NCI-H510A treated with DMSO at 0.1 percent for 48 hours (cell line): ENCODE measurements at regions not wholly inside any gene's neighbourhood (a gene's known extent, or its start where the extent isn't known, plus 50 kb on each side); places are given as distances from the start of the nearest gene placed in this dataset.
"Not testable (repeated sequence)": the region's sequence is repeated elsewhere in the genome, so short reads cannot be mapped to it uniquely, and the experiment has no call there.

ENCODE experiments used
- DNase-seq: peaks from one replicate; lab custom pipeline; 2025; lab: John Stamatoyannopoulos, UW

DNA sequence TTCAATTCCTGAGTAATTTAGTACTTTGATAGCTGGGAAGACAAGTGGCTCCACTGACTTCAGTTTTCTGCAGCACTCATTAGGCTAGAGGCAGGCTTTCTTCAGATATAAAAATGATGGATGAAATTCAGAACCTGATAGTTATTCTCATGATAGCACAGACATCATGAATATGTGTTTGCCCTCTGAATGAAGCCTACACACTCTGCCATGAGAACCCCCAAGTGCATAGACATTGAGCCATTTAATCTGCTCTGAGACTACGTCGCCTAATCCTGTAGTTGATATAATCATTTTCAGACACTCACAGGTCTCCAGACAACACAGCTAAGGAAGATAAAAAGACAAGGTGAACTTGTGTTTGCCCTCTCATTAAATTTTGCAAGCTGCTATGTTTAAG, 566.1 kb downstream of the AMY1C start:
- DNase-seq, result no peak

GRCh38 chr1:104322131-104322530, 572.4 kb downstream of the AMY1C start:
- DNase-seq, result no peak

DNA sequence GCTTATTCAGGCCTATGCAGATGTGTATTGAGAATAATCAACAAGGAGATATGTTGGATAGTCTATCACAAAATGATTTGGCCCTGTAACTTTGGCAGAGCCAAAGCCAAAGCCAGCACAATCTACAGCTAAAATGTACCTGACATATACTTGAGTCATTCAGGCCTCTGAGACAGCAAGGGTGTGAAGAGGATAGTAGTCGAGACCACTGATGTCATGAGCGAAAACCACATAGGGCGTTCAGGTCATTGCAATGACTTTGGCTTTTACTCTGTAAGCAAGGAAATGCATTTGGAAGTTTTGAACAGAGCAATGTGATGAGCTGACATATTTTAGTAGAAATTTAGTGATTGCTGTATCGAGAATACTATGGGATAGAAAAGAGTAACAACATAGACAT, 579.6 kb downstream of the AMY1C start:
- DNase-seq, result no peak

DNA sequence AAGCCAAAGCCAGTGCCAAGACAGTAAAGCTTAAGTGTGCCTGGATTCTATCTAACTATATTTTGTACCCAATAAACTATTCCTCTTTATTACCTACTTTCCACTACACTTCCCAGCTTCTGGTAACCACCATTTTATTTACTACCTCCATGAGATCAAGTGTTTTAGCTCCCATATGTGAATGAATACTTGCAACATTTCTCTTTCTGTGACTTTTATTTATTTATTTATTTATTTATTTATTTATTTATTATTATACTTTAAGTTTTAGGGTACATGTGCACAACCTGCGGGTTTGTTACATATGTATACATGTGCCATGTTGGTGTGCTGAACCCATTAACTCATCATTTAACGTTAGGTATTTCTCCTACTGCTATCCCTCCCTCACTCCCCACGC, 582.1 kb downstream of the AMY1C start:
- no peak for DNase-seq

GRCh38 chr1:104337927-104338326, 588.2 kb downstream of the AMY1C start:
- DNase-seq, result not testable (repeated sequence)

DNA sequence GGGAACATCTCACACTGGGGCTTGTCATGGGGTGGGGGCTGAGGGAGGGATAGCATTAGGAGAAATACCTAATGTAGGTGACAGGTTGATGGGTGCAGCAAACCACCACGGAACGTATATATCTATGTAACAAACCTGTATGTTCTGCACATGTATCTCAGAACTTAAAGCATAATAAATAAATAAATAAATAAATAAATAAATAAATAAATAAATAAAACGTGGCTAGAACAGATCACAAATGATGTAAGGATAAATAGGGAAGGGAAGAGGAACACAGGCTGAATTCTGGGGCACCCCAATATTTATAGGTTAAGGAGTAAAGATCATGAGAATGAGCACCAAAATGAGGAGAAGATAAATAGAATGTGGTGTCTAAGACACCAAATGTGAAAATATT, 592.2 kb downstream of the AMY1C start:
- no peak for DNase-seq

DNA sequence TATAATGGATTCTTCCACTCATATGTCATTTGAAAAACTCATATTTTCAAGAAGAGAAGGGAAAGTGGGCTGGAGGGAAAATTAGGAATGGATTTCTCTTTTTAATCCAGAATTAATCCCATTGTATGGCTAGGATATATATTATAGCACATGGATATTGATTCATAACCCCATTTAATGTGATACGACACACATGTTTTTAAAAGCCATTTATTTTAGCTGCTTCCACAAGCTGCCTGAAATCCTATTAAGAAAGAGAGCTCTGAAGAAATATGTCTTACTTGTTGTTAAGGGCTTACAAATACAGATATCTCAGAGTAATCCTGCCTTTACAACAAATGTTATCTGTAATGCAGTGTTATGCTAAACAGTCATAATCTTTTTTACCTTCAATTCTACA, 598.6 kb downstream of the AMY1C start:
- no peak for DNase-seq

DNA sequence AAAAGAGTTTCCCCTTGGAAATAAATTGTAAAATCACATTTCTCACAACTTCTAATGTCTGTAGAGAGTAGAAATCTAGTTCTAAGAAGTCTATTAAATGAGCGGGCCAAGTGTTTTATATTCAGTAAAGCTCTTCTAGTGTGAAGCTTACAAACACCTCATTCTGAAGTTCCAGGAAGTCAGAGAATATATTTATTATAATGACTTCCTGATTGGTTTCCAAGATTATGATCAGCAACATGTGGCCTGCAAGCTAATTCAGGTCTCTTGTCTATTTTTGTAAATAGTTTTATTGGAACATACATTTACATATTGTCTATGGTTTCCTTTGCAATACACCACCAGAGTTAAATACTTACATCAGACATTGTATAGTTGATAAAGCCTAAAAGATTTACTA, 603.9 kb downstream of the AMY1C start:
- DNase-seq, result no peak

GRCh38 chr1:104358086-104358485, 608.4 kb downstream of the AMY1C start:
- no peak for DNase-seq

GRCh38 chr1:104358621-104359020, 608.9 kb downstream of the AMY1C start:
- DNase-seq, result no peak

DNA sequence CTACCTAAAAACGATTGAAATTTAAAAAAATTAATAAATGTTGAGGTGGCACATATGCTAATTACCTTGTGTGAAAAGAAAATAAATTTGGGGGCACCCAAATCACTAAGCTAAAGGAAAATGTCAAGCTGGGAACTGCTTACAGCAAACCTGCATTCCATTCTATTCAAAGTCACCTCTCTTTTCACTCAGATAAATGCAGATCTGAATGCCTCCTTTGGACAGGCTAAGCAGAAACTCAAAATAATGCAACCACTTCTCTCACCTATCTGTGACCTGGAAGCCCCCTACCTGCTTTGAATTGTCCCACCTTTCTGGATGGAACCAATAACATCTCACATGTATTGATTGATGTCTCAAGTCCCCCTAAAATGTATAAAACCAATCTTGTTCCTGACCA, 628.7 kb downstream of the AMY1C start:
- DNase-seq, result no peak

- no peak for DNase-seq
These were observed 630.3 kb downstream of the AMY1C start for GRCh38 chr1:104380003-104380402.

DNA sequence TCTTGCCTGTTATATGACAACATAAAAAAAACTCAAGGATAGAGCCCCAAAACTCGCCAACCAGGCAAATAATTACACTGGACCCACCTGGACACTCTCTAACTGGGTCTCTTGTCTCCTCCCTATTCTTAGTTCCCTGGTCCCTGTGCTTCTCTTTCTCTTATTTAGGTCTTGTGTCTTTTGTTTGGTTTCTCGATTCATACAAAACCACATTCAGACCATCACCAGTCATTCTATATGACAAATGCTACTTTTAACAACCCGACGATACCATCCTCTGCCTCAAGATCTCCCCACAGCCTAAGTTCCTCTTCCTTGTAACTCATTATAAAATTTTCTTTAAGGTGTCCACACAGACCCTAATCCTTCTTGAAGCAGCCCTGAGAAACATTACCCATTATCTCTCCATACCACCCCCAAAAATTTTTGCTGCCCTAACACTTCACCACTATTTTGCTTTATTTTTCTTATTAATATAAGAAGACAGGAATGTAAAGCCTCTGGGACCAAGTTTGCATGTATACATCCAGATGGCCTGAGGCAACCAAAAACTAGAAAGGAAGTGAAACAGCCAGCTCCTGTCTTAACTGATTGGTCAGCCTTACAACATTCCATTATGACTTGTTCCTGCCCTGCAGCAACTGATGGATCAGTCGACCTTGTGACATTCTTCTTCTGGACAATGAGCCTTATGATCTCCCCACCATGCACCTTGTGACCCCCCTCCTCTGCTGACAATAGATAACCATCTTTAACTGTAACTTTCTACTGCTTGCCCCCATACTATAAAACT, 638.2 kb downstream of the AMY1C start:
- DNase-seq, result no peak

DNA sequence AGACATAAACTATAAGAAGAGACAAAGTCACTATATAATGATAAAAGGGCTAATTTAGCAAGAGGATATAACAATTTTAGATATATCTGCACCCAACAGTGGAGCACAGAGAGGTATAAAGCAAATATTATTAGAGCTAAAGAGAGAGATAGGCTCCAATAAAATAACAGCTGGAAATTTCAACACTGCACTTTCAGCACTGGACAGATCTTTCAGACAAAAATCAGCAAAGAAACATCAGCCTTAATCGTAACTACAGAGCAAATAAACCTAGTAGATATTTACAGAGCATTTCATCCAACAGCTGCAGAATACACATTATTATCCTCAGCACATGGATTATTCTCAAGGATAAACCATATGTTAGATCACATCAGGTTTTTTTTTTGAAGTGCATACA, 642.9 kb downstream of the AMY1C start:
- DNase-seq, result no peak

GRCh38 chr1:104402178-104402577, 652.5 kb downstream of the AMY1C start:
- peak; percentile 6 for DNase-seq

DNA sequence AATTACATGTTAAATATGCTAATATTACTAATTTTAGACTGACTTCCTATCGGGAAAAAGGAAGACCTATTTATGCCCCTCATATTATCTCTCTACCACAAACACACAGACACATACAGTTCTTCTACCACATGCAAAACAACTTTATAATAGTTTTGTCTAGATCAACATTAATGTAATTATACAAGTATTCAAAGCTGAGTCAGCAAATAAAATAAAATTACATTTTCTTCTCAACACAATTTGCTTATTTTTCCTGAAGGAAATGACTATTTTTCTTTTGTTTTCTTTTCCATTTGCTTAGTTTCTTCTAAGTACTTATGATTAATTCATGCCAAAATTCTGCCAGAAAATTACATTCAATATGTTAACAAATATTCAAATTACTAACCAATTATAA, 654.2 kb downstream of the AMY1C start:
- DNase-seq, result no peak

DNA sequence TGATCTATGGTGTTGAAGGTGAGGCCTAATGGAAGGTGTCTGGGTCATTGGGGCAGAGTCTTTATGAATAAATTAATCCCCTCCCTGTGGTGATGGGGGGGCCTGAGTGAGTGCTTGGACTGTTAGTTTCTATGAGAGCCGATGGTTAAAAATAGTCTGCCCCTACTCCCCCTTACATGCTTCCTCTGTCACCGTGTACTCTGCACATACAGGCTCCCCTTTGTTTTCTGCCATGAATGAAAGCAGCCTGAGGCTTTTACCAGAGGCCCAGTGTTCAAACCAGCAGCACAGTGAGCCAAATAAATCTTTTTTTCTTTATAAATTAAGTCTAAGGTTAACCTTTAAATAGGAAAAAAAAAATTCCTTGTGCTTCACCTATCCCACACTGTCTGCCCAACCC, 657.0 kb downstream of the AMY1C start:
- DNase-seq, result peak; percentile 21

DNA sequence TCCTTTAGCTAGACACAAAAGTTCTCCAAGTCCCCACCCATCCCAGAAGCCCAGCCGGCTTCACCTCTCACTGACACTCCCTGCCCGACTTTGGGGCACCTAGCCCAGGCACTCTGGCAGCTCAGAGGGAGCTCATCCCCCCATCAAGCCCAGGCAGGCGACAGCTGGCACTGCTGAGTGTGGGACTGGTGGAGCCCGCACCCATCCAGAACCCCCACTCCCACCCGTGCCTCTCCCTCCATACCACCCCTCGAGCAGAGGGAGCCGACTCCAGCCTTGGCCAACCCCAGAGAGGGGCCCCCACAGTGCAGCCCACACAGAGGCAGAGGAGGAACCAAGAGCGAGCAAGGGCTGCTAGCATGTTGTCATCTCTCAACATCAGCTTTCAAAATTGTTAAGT, 658.6 kb downstream of the AMY1C start:
- DNase-seq, result no peak

GRCh38 chr1:104435255-104435654, 685.6 kb downstream of the AMY1C start:
- no peak for DNase-seq

DNA sequence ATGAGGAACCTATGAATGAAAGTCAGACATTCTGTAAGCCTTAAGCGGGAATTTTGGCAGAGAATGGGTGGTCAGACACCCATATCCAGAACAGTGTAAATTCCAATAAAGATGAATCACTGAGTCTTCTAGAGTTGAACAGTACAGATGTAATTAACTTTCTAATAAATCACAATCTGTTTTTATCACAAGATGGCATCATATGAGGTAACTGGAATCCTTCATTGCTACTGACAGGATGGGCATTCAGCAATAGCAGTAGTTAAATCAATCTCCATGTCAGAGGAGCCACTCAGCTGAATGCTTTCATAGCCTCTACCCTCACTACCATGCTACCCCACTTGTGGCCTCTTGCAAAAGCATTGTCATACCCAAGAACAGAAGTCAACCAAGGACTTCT, 690.3 kb downstream of the AMY1C start:
- no peak for DNase-seq

DNA sequence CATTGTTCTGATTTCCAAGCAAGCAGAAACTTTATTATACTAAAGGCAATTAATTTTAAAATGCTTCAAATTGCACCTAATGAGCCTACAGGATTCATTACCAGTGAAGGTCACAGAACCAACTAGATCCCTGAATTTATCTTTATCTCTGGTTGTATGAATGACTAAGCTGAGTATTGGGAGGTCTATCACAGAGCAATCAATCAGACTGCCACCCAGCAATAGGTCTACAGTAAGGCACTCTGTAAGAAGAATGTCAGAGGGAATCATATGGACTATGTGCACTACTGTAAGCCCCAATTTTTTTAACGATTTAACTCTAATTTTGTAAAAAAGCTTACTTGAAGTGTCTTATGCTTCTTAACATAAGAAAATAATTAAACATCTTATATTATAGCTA, 707.0 kb downstream of the AMY1C start:
- DNase-seq, result no peak

GRCh38 chr1:104459886-104460285, 710.2 kb downstream of the AMY1C start:
- DNase-seq, result no peak

DNA sequence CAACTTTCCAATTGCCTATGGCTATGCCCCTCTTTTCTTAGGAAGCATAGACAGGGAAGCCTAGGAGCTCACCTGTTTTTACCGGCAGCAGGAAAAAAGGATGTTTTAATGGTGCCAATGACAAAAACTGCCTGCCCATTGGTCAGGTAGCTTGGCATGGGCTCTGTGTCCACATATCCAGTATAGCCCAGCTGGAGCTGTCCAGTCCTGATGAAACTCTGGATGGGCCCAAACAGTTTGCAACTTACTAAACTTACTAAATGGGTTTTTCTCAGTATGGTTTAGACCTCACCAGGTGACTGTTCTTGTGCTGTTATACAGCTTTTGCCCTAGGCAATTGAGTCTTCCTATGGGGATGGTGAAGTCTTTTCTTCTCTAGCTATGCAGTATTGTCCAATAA, 711.2 kb downstream of the AMY1C start:
- no peak for DNase-seq

GRCh38 chr1:104463126-104463697, 713.5 kb downstream of the AMY1C start:
- peak; percentile 92 for DNase-seq
